NCI-H774 (cell line): ENCODE measurements at regions not wholly inside any gene's neighbourhood (a gene's known extent, or its start where the extent isn't known, plus 50 kb on each side); places are given as distances from the start of the nearest gene placed in this dataset.
"Not testable (repeated sequence)": the region's sequence is repeated elsewhere in the genome, so short reads cannot be mapped to it uniquely, and the experiment has no call there.

Experiments
- DNase-seq: peaks from one replicate; lab custom pipeline; 2025; lab: John Stamatoyannopoulos, UW

DNA sequence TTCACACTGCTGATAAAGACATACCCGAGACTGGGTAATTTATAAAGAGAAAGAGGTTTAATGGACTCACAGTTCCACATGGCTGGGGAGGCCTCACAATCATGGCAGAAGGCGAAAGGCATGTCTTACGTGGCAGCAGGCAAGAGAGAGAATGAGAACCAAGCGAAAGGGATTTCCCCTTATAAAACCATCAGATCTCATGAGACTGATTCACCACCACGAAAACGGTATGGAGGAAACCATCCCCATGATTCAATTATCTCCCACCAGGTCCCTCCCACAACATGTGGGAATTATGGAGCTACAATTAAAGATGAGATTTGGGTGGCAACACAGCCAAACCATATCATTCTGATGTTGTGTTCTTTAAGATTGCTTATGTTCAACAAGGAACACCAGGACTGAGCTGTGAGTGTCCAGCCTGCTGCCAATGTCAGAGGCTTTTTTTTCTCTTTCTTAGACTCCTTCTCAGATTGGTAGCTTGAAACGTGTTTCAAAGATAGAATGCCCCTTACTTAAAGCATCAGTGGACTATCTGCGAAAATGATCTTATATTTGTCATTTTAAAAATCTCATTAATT lies 124.1 kb upstream of the TWIST2 start:
- not testable (repeated sequence) for DNase-seq

GRCh38 chr2:238724728-238725127 lies 123.2 kb upstream of the TWIST2 start:
- no peak for DNase-seq

DNA sequence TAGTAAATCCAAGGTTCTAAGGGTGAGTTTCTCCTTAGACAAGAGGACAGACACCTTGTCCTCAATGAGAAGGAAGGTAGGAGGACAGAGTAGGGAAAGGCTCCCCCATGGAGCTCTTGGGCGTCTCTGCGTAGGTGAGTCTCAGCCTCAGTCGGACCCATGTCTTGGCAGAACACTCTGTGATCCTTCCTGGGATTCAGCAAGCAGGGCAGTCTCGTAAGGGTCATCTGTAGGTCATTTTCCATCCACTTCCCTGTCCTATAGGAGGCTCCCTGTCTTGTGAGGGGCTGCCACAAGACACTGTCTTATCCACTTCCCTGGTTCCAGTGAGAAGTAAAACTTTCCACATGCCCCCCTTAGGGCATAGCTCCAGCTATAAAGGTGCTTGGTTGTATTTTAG lies 122.6 kb upstream of the TWIST2 start:
- no peak for DNase-seq

- DNase-seq, result no peak
Observed at GRCh38 chr2:238726670-238727584, 121.0 kb upstream of the TWIST2 start.

DNA sequence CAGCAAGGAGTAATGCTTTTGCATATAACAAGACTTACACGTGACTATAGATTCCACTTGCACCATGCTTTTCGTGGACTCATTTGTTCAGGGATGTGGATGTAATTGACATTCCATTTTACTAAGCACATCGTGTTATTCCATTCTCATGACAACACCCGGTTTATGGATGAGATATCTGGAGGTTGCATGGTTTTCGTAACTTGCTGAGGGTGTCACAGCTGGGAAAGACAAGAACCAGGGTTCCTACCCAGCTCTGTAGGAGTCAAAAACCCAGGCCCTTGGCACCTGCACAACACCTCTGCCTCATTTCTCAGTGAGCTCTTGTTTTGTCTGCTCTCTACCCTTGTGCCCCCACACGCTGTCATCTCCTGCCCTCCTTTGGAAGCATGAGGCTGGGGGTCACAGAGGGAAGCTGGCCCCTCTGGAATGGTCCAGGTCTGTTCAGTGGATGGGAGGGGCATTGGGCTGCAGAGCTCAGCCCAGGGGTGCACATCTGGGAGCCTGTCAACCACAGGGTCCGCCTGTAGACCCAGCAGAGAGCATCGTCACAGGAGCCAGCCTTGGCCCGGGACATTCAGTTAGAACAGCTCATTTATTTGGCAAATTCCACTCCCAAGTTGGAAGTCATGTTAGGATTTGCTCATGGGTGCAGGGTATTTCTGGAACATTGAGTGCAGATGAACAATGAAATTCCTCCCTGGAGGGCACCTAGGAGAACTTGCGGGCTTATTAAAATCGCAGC lies 120.1 kb upstream of the TWIST2 start:
- no peak for DNase-seq

- DNase-seq, result no peak
Observed at GRCh38 chr2:238728330-238729260, 119.3 kb upstream of the TWIST2 start.

DNA sequence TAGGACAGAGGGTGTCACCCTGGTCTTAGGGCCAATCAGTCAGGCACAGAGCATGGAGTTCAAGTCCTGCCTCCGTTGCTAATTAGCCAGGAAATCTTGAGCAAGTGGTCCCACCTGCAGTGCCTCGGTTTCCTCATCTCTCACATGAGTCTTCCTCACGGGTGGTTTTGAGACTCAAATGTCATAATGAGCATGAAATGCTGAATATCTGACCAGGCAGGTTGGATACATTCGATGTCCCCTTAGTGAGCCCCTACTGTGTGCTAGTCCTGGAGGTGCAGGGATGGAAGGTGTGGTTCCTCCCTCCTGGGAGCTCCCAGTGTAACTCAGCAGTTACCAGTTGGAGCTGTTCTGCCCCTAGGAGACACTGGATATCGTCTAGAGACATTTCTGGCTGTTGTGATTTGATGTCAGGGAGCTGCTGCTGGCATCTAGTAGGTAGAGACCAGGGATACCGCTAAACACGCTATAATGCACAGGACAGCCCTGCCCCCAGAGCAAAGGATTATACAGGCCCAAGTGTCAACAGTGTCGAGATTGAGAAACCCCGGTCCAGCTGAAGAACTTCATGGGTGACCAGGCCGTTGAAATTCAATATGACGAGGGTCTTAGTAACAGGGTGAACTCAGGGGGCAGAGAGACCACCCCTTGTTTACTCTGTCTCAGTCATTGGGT lies 118.5 kb upstream of the TWIST2 start:
- no peak for DNase-seq

GRCh38 chr2:238730001-238730669 lies 117.8 kb upstream of the TWIST2 start:
- no peak for DNase-seq

GRCh38 chr2:238730881-238731280 lies 117.0 kb upstream of the TWIST2 start:
- DNase-seq, result no peak

GRCh38 chr2:238731961-238732360 lies 115.9 kb upstream of the TWIST2 start:
- DNase-seq, result no peak

- DNase-seq, result no peak
Observed at GRCh38 chr2:238738917-238739316, 109.0 kb upstream of the TWIST2 start.

DNA sequence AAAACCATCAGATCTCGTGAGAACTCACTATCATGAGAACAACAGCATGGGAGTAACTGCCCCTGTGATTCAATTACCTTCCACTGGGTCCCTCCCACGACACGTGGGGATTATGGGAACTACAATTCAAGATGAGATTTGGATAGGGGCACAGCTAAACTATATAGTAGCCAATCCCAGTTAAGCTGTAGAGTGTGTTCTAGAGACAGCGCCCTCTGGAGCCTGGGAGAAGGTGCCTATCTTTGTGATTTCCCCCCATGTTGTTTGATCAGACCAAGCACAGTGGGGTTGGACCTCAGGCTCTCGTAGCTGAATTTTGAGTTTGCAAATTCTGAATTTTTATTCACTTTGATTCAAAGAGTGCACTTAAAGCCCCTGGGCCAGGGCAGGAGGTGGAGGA lies 108.2 kb upstream of the TWIST2 start:
- DNase-seq, result no peak

DNA sequence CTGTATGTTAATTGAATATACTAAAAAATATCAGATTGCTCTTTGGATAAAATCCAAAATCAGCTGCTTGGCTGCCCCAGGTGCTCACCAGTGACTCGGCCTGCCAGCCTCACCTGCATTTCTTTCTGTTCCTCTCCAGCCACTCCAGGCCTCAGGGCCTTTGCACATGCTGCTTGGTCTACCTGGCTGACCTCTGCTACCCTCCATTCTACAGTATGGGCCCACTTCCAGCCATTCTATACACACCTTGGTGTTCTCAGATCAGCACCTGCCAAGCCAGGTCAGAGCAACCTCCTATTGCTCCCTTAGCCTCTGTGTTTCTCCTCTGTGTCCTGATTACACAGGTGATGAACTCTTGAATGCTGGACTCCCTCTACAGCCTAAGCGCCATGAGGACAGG lies 106.6 kb upstream of the TWIST2 start:
- DNase-seq, result no peak

- no peak for DNase-seq
Observed at GRCh38 chr2:238742066-238742465, 105.8 kb upstream of the TWIST2 start.

DNA sequence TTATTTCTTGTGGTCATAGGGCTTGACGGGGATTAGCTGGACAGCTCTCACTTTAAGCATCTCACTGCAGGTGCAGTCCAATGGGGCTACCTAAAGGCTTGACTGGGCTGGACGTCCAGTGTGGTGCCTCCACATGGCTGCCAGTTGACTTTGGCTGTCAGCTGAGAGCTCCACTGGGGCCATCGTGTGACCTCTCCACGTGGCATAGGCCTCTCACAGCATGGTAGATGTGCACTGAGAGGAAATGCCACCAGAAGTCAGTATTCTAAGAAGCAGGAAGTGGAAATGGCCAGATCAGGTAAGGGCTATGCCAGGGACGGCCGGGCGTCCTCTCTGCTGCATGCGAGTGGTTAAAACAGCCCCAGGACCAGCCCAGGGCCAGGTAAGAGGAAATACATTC lies 105.2 kb upstream of the TWIST2 start:
- DNase-seq, result no peak

- peak; percentile 2 for DNase-seq
Observed at GRCh38 chr2:238743243-238744065, 104.4 kb upstream of the TWIST2 start.

DNA sequence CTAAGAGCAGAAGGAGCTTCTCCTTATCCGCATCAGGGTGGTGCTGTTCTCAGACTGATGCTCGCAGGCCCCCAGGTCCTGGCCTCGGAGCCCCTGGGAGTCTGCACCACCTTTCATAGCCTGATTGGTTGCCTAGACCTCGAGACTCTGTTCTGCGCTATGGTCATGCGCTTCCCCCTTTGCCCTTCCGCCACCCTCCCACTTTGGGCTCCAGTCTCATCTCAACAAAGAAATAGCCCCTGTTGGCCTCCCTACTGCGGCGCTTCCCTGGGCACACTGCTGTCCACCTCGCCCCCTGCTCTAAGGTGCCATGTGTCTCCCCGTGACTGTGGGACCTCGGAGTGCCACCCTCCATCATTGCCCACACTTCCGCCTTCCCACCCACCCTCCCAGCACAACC lies 102.9 kb upstream of the TWIST2 start:
- no peak for DNase-seq

DNA sequence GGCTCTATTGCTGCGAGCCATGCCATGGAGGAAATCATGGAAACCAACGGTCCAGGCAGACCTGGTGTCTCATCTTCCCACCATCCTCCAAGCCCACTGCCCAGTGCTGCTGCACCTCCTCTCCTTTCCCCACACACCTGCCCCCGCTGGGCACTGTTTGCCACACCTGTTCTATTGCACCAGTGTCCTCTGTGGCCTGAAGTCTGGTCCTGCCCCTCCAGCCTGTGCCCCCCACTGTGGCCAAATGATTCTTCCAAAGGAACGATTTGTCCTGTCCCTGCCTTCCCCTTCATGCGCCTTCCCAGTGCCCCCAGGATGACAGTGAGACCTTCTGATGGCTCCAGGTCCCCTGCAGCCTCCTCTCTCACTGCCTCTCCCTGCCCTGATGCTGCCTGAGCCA lies 101.9 kb upstream of the TWIST2 start:
- no peak for DNase-seq

DNA sequence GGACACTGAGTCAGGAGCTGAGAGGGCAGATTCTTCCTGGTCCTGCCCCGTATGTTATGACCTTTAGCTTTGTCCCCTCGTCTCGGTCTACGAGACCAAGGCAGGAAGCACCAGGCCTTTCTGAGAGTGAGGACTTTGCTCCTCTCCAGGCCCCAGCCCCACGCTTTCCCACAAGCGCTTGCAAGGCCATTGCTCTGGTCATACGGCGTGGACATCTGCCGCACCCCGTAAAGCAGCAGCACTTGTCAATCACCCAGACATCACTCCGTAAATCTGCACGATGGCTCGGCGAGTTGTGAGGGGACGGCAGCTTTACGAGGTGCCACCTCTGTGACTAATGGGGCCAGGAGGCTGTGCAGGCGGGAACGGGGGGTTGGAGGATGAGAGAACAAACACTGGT lies 100.8 kb upstream of the TWIST2 start:
- no peak for DNase-seq

DNA sequence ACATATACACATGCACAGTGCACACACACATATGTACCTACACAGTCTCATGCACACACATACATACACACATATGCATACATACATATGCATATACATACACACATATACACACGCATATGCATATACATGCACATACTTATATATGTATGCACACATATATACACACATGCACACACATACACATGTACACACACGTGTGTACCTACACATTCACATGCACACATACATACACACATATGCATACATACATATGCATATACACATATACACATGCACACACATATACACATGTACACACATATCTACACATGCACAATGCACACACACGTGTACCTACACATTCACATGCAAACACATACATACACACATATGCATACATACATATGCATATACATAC lies 100.3 kb upstream of the TWIST2 start:
- DNase-seq, result no peak
